HFFc6 (cell line): ENCODE measurements at regions not wholly inside any gene's neighbourhood (a gene's known extent, or its start where the extent isn't known, plus 50 kb on each side); places are given as distances from the start of the nearest gene placed in this dataset.
"Not testable (repeated sequence)": the region's sequence is repeated elsewhere in the genome, so short reads cannot be mapped to it uniquely, and the experiment has no call there.

ENCODE experiments used
- DNase-seq: peaks from one replicate; pipeline ENCODE4 v3.0.0-alpha.2; 2018
- H3K27ac Mint-ChIP-seq: 2 replicates; pipeline ENCODE4 v1.8.0; 2020; ENCODE audit warnings: mild to moderate bottlenecking, mixed read lengths
- H3K27me3 Mint-ChIP-seq: 2 replicates; pipeline ENCODE4 v1.8.0; 2021; ENCODE audit warnings: mild to moderate bottlenecking, moderate library complexity, mixed read lengths; ENCODE audit not compliant: insufficient read depth
- H3K36me3 Mint-ChIP-seq: 2 replicates; pipeline ENCODE4 v1.8.0; 2021; ENCODE audit warnings: low read depth, mixed read lengths
- H3K4me1 Mint-ChIP-seq: 2 replicates; pipeline ENCODE4 v1.8.0; 2020; ENCODE audit warnings: low read depth, mixed read lengths
- H3K4me3 Mint-ChIP-seq: 2 replicates; pipeline ENCODE4 v1.8.0; 2020; ENCODE audit warnings: mild to moderate bottlenecking, moderate library complexity, mixed read lengths
- H3K9me3 Mint-ChIP-seq: 2 replicates; pipeline ENCODE4 v1.8.0; 2020; ENCODE audit warnings: mild to moderate bottlenecking, mixed read lengths
- CTCF ChIP-seq: fragments of 200-600 bp; sonication (generic); IDR thresholded peaks from 2 replicates; pipeline ENCODE4 v1.5.0; 2021; ENCODE audit warnings: antibody characterized with exemption, mild to moderate bottlenecking

GRCh38 chr2:200107514-200108217 is 152.3 kb downstream of the MAIP1 start:
- H3K36me3 Mint-ChIP-seq: no peaks in the 10 kb centered on the region
- H3K4me1 Mint-ChIP-seq: peaks cover 4% of the 10 kb centered on the region; the same call in 1 of the 2 replicates
- no peak for DNase-seq
- peaks cover 17% of the 10 kb centered on the region for H3K27me3 Mint-ChIP-seq
- H3K27ac Mint-ChIP-seq: no peak overlapping the region
- no peaks in the 10 kb centered on the region for H3K9me3 Mint-ChIP-seq
- H3K4me3 Mint-ChIP-seq: no peak overlapping the region
- no peak for TF ChIP-seq CTCF

- no peak for DNase-seq
- Mint-ChIP-seq H3K27ac (no peak overlapping the region), H3K4me1 (no peaks in the 10 kb centered on the region), H3K27me3 (peaks cover 21% of the 10 kb centered on the region), H3K9me3 (no peaks in the 10 kb centered on the region), H3K36me3 (no peaks in the 10 kb centered on the region), H3K4me3 (no peak overlapping the region)
- TF ChIP-seq CTCF: no peak
Observed at GRCh38 chr2:200109421-200109820, 154.0 kb downstream of the MAIP1 start.

GRCh38 chr2:200110381-200110780 is 155.0 kb downstream of the MAIP1 start:
- no peak for DNase-seq
- no peaks in the 10 kb centered on the region for H3K4me1 Mint-ChIP-seq
- peaks cover 8% of the 10 kb centered on the region; the same call in 1 of the 2 replicates for H3K9me3 Mint-ChIP-seq
- peaks cover 25% of the 10 kb centered on the region for H3K27me3 Mint-ChIP-seq
- no peaks in the 10 kb centered on the region for H3K36me3 Mint-ChIP-seq
- H3K4me3 Mint-ChIP-seq: no peak overlapping the region
- H3K27ac Mint-ChIP-seq: no peak overlapping the region
- TF ChIP-seq CTCF: no peak

DNA sequence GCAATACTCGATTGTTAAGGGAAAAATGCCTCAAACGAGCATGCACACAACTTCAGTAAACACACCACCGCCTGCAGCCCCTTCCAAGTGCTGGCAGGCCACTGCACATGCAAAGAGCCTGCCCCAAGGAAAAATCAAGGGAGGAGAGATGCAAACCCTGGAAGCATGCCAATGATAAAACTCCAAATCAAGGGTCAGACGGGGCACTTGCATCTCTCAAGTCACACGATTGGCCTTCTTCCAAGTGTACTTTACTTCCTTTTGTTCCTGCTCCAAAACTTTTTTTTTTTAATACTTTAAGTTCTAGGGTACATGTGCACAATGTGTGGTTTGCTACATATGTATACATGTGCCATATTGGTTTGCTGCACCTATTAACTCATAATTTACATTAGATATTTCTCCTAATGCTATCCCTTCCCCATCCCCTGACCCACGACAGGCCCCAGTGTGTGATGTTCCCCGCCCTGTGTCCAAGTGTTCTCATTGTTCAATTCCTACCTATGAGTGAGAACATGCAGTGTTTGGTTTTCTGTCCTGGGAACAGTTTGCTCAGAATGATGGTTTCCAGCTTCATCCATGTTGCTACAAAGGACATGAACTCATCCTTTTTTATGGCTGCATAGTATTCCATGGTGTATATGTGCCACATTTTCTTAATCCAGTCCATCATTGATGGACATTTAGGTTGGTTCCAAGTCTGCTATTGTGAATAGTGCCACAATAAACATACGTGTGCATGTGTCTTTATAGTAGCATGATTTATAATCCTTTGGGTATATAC is 157.8 kb downstream of the MAIP1 start:
- H3K36me3 Mint-ChIP-seq, H3K4me3 Mint-ChIP-seq, H3K4me1 Mint-ChIP-seq, H3K9me3 Mint-ChIP-seq, H3K27ac Mint-ChIP-seq, DNase-seq: not testable (repeated sequence)
- H3K27me3 Mint-ChIP-seq: peaks cover 29% of the 10 kb centered on the region

- Mint-ChIP-seq H3K27me3 (peaks cover 20% of the 10 kb centered on the region), H3K9me3 (peaks cover 8% of the 10 kb centered on the region; the same call in 1 of the 2 replicates), H3K27ac (no peak overlapping the region), H3K36me3 (no peaks in the 10 kb centered on the region), H3K4me3 (no peak overlapping the region), H3K4me1 (no peaks in the 10 kb centered on the region)
- TF ChIP-seq CTCF: no peak
- no peak for DNase-seq
Observed at GRCh38 chr2:200119236-200119635, 163.9 kb downstream of the MAIP1 start.

- Mint-ChIP-seq H3K4me3 (no peak overlapping the region), H3K27me3 (peaks cover 11% of the 10 kb centered on the region), H3K9me3 (no peaks in the 10 kb centered on the region), H3K4me1 (no peaks in the 10 kb centered on the region), H3K27ac (no peak overlapping the region), H3K36me3 (no peaks in the 10 kb centered on the region)
- TF ChIP-seq CTCF: no peak
- no peak for DNase-seq
Observed at GRCh38 chr2:200121931-200122330, 166.5 kb downstream of the MAIP1 start.
